Choroid plexus epithelial cell (primary cell): ENCODE measurements at regions not wholly inside any gene's neighbourhood (a gene's known extent, or its start where the extent isn't known, plus 50 kb on each side); places are given as distances from the start of the nearest gene placed in this dataset.

Experiments
- DNase-seq: peaks from one replicate; pipeline ENCODE4 v3.0.0-alpha.2; 2010; ENCODE audit warnings: low read depth
- H3K4me3 ChIP-seq: 2 replicates; pipeline ENCODE4 v1.5.1; 2011; ENCODE audit warnings: low read depth, mild to moderate bottlenecking, control low read depth, low read length, moderate library complexity
- TF ChIP-seq, protein P1 (sequence below): conservative IDR thresholded peaks from 2 replicates; pipeline ENCODE4 v1.5.1; 2011; ENCODE audit warnings: low read depth, mild to moderate bottlenecking, control low read depth, inconsistent platforms, low read length, moderate library complexity

DNA sequence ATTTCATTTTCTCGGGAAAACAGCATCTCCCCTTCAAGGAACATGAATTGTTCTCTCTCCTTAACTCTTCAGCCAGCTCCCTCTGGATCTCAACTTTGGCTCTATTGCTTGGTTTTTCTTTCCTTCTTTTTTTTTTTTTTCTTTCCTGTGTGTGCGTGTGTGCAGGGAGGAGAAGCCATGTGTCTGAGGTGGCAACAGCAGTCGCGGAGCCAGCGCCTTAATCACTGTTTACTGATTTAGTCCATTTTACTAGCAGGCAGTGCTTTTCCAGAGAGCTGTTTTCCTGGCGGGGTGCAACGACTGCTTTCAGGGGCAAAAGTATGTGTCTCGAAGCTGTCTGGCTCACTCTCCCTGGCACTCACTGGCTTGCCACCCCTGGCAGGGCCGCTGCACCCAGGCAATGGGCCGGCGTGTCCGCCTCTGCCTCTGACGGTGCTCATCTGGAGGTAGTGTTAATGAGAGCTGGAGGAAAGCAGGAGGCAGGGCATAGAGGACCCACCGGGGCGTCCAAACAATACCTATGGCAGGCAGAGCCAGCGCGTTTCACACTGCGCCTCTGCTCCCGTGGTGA is 835.4 kb upstream of the NR2F2 start:
- TF ChIP-seq, protein P1, sequence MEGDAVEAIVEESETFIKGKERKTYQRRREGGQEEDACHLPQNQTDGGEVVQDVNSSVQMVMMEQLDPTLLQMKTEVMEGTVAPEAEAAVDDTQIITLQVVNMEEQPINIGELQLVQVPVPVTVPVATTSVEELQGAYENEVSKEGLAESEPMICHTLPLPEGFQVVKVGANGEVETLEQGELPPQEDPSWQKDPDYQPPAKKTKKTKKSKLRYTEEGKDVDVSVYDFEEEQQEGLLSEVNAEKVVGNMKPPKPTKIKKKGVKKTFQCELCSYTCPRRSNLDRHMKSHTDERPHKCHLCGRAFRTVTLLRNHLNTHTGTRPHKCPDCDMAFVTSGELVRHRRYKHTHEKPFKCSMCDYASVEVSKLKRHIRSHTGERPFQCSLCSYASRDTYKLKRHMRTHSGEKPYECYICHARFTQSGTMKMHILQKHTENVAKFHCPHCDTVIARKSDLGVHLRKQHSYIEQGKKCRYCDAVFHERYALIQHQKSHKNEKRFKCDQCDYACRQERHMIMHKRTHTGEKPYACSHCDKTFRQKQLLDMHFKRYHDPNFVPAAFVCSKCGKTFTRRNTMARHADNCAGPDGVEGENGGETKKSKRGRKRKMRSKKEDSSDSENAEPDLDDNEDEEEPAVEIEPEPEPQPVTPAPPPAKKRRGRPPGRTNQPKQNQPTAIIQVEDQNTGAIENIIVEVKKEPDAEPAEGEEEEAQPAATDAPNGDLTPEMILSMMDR: no peak
- DNase-seq: no peak
- no peak overlapping the region for H3K4me3 ChIP-seq

DNA sequence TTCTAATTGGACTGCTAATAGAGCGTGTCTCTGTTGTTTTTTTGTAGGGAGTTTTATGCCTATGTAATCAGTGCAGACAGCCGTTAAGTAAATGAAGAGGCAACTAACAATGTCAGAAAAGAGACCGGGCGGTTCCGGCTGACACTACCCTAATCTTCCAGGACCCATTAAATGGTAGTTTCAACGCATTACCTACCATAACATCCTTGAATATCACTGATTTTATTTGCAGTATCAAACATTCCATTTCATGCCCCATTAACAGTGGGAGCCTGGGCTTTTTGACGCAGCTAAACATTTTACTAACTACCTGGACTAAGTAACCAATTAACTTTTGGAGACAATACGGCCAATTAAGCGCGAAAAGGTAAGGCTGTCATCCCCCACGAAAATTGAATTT is 832.9 kb upstream of the NR2F2 start:
- no peak overlapping the region for H3K4me3 ChIP-seq
- TF ChIP-seq, protein P1: no peak
- no peak for DNase-seq

DNA sequence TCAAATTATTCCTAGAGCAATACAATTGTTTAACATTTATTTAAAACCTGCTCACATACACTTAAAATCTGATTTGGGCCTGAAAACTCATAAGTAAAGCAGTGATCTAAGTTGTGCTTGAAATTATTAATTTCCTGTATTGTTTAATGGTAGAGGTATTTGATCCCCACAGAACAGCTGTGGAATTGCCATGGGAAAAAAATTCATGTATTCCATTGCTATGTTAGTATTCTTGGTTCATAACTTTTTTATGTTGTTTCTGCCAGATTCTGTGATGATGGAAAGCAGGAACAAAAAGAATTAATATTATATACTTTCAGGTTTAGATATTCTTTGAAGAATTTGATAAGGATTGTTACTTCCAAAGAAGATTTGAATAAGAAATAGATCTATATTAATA is 831.5 kb upstream of the NR2F2 start:
- no peak for DNase-seq
- TF ChIP-seq, protein P1: no peak
- no peak overlapping the region for H3K4me3 ChIP-seq

DNA sequence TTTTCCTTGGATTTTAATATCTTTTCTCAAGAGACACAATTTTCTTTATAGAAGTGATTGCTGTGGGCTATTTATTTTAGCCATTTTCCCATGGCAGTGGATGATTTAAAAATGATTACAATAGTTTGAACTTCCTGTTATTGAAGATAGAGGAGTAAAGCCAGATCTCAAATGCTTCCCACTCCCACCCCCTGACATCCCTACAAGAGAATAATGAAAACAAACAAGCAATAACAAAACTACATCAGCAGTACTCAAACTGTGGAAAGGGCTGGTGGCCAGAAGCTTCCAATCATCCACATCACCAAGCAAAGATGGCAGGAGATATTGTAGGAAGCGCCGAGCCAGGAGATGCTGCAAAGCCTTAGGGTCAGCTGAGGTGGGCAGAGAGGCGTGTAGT is 831.1 kb upstream of the NR2F2 start:
- no peak for DNase-seq
- TF ChIP-seq, protein P1: no peak
- no peak overlapping the region for H3K4me3 ChIP-seq

DNA sequence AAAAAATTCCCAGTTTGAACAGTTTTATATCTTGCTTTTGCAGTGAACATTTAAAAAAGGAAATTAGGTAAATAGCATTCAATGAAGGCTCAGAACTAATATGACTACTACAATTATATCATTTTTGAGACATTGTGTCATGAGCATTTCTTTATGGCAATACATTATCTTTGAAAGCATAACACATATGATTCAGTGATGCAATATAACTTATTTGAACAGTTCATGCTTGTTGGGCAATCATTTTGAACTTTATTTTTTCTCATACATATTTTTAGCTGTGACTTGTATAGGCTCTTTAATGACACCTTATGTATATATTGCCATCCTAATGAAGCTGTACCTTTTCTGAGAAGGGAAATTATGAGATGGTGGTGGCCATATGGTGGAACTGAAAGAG is 828.6 kb upstream of the NR2F2 start:
- TF ChIP-seq, protein P1: no peak

DNA sequence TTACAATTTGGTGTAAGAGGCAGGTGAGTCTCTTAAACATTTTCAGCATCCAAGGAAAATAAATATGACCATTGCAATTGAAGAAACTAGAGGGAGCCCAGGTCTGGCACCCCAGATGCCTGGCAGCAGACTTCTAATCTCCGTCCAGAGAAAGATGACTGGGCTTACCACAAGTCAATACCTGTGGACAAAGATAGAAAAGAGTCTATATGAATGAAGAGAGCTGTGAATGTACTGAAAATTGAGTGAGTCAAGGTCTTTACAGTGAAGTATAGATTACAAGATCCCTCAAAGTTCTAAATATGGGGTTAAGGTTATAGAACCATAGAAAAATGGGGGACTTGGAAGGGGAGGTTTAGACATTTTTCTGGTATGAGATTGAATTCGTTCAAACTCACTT is 827.4 kb upstream of the NR2F2 start:
- no peak overlapping the region for H3K4me3 ChIP-seq
- DNase-seq: no peak
- TF ChIP-seq, protein P1: no peak

More for the DNA sequence above, 828.6 kb upstream of the NR2F2 start:
- peak; percentile 42 for DNase-seq
- no peak overlapping the region for H3K4me3 ChIP-seq

DNA sequence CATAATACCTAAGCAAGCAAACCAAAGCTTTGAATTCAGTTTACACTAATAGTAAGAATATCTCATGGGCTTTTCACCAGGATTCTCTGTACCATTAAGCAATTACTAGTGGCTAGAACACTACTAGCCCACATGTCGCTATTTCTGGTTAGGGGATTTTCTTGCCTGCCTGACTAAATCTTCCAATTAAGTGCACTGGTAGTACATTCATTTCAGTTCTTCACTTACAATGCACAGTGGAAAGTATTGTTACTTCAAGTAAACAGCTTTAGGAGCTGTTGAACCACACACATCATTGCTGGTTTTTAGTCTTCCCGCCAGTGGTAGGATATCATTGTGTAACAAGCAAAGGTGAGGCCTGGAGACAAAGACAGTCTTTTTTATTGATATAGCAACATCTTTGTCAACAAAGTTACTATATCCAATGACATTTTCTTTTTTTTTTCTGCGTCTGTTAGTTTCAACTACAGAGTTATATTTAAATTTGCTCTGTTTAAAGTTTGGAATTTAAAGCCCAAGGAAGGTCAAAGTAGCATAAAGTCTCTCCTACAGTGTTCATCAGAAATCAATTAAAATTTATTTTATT is 826.8 kb upstream of the NR2F2 start:
- TF ChIP-seq, protein P1: no peak
- H3K4me3 ChIP-seq: no peak overlapping the region
- DNase-seq: no peak
